ENCODE measurements at regions not wholly inside any gene's neighbourhood (a gene's known extent, or its start where the extent isn't known, plus 50 kb on each side); places are given as distances from the start of the nearest gene placed in this dataset.
"Not testable (repeated sequence)": the region's sequence is repeated elsewhere in the genome, so short reads cannot be mapped to it uniquely, and the experiment has no call there.

DNA sequence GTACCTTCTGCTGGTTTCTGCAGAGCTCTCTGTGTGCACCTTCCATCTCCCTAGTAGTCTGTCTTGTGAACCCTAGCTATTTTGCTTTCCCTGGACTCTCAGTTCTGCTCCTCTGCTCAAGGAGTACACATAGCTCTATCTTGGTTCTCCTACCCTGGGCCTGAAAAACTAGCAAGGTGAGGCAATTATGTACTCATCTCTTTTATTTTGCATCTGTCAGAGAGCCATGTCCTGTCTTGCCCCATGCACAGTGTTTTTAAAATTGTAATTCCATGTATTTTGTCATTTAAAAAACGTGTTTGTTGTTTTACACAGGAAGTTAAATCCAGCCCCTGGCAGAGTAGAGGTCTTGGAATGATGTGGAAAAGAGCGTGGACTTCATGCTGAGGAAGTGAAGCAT, 684.9 kb upstream of the CPEB2 start:
- DNase-seq (ENCODE audit: low spot score): no peak

DNA sequence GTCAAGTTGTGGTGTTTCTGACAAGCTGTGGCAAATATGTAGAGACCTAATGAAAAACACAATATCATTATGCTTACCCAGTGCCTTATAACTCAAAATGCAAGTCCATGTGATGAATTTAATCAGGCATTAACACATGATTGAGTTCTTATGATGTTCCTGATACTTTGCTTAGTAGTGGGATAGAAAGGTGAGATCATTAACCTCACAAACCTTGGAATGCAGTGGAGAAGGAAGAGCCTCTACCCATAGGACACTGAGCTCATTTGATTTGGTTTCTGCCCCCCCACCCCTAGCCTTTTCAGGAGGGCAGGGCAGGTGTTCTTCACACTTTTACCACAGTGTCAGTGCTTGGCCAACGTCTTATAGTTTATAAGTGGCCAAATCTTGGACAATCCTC, 683.6 kb upstream of the CPEB2 start:
- DNase-seq (ENCODE audit: low spot score): no peak

DNA sequence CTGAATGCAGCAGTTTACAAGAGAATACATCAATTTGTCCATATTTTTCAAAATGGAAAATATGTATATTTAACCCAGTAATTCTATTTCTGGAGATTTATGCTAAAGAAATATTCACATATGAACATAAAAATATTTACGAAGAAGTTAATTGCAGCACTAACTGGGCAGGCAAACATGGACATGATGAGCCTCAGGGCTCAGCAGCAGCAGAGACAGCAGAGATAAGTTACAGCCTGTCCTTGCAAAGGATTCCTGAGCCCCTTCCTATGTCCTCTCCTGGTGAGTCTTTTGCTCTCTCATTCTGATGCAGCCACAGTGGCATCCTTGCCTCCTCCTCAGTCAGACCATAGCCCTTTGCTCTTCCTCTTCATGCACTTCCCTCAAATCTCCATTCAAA, 680.6 kb upstream of the CPEB2 start:
- DNase-seq (ENCODE audit: low spot score): no peak

DNA sequence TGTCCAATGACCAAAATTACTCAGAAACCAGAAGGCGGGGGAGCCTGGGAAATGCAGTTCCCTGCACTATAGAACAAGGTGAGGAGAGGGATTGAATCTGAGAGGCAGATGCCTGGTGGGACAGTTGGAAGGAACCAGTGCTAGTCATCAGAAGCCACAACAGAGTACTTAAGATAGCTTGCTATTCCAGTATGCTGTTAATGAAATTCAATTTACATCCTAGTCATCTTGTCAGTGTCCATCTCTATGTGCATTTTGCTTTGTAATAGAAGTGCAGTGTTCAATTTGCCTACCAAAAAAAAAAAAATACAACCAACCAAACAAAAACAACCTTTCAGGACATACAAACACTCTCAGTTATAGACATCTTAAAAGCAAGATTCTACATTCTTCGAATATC, 679.1 kb upstream of the CPEB2 start:
- no peak for DNase-seq (ENCODE audit: low spot score)

DNA sequence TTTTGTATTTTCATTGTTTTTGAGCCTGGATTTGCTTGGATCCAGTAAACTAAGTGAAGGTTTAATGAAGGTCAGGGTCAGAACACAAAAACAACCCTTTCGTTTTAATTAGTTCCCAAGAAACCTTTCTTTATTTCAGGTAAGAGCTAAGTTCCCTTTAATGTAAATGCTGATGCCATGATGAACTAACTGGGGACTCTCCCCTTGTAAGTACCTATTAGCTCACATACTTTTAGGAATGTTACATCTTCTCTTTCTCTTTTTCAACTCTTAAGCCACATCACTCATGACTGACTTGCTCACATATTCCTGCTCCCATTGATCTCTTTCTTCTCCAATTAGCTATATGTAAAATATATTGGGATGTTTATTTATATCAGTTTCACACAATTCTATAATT, 673.1 kb upstream of the CPEB2 start:
- no peak for DNase-seq (ENCODE audit: low spot score)

DNA sequence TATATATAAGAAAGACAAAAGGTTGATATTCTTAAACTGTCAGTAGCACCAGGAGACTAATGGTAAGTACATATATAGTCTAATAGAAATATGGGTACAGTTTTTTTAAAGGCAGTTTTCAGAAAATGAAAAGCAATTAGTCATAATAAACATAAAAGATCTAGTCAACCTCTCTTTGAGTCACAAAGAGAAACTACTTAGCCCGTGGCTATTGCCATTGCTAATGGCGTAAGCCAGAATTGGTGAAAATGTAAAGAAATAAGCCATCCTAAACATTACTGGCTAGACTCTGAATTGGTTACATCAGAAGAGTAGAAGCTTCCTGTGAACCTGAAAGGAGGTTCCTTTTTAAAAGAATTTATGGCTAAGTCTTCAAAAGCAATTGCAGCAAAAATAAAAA, 668.7 kb upstream of the CPEB2 start:
- DNase-seq (ENCODE audit: low spot score): no peak

DNA sequence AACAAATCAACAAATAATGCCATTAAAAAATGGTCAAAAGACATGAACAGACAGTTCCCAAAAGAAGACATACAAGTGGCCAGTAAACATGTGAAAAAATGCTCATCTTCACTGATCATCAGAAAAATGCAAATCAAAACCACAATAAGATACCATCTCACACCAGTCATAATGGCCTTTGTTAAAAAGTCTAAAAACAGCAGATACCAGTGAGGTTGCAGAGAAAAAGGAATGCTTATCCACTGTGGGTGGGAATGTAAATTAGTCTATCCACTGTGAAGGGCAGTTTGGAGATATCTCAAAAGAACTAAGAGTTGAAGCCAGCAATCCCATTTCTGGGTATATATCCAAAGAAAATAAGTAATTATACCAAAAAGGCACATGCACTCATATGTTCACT, 668.1 kb upstream of the CPEB2 start:
- DNase-seq (ENCODE audit: low spot score): no peak

DNA sequence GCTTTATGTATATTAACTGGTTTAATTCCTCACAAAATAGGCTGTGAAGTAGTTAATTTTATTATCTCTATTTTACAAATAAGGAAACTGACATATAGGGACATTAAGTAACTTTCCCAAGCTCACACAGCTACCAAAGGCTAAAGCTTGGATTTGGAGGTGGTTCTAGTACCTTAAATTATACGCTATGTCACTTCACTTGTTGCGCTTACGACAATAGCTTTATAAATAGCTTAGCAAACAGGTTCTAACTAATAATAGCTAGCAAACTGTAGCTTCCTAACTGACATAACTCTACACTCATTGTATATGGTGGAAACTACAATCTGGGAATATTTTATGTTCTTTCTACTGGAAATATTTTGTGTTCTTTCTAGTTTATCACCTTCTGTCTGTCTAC, 666.4 kb upstream of the CPEB2 start:
- no peak for DNase-seq (ENCODE audit: low spot score)

DNA sequence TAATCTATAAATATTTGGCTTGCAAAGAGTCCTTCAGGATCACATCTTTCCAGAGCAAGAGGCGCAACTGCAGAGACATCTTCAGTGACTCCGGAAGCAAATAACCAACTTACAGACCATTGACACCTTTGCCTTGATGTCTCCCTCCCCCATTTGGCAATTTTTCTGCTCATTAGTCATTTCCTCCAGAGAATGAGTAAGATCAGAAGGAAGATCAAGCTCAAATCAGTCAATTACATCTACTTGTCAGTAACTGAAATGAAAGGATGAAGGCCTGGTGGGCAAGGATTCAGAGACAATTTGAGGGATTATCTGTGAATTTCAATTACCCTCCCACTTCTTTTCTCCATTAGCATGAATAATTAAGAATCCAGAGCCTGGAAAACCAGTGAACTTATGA, 665.6 kb upstream of the CPEB2 start:
- no peak for DNase-seq (ENCODE audit: low spot score)

DNA sequence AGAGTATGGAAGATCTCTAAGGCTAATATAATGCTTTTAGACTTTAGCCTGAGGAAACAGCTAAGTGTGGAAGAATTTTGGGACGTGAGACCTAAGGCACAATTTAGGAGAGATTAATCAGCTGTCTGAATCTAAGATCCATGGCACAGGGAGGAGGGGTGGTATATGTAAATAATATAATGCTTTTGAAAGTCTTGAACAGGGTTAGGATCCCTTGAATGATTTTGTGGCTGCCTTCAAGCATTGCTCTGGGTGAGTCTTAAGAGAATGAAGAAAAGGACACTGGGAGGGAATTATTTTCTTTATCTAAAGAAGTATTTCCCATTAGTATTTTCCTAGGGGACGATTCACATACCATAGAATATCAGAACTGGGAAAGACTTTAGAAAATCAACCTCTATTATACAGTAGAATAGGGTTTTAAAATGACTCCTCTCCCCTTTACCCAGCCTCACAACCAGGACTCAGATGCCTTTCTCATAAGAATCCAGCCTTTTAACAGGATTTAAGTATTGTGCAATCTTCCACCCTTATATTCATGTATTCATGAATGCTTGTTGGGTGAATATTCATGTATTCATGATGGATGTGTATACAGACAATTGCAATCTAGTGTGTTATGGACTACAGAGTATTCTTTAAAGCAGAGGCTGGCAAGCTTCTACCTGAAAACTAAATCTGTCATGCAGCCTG, 664.2 kb upstream of the CPEB2 start:
- DNase-seq (ENCODE audit: low spot score): no peak

DNA sequence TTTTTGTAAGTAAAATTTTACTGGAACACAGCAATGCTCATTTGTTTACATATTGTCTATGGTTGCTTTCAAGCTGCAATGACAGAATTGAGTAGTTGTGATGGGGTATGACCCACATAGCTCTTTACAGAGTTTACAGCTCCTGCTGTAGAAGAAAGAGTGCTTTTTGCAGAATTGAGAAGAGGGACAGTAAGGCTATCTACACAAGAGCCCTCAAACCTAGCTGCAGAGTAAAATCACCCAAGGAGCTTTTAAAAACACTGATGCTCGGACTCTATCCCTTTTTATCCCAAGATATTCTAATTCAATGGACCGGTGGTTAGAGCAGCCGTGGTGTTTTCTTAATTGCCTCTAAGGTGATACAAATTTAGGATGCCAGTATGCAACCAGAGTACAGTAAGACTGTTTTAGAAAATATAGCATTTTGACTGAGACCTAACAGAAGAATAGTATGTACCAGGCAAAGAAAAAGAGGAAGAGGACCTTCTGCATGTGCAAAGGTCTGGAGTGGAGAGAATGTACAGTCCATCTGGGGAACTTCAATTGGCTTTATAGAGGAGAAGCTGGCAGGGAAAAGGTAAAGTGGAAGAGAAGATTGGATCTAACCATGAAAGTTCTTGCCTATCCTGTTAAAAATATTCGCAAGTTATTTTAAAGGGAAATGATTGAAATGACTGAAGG, 663.6 kb upstream of the CPEB2 start:
- DNase-seq (ENCODE audit: low spot score): no peak

DNA sequence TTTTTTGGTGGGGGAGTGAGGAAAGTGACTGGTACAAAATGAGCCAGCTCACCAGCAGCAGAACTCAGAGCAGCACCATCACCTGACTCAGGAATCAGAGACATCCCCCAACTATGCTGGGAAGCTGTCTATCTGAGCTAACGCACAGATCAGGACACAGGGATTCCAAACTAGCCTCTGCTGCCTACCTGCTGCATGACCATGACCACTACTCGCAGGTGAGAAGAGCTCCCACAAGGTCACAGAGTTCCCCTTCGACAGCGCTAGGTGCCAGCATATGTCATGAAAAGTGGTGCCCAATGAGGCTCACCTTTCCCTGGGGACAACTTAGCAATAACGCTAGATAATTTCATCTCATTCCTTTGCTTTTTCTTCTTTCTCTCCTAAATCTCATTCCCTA, 662.6 kb upstream of the CPEB2 start:
- no peak for DNase-seq (ENCODE audit: low spot score)

DNA sequence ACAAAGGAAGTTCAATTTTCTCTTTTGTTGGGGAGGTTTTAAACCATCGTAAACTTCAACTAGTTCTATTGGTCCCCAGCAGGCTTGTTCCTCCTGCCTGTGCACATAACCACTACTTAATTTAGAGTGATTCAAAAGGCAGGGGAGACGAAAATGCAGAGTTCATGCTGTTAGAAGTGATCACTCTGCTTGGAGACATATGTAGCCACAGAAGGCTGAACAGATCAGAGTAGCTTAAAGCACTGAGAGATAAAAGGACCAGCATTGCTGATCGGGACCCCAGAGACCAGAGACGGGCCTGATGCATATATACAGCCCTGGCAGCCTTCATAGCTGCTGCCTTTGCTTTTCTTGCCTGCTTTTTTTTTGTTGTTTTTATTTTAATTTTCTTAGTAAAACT, 662.0 kb upstream of the CPEB2 start:
- DNase-seq (ENCODE audit: low spot score): no peak

DNA sequence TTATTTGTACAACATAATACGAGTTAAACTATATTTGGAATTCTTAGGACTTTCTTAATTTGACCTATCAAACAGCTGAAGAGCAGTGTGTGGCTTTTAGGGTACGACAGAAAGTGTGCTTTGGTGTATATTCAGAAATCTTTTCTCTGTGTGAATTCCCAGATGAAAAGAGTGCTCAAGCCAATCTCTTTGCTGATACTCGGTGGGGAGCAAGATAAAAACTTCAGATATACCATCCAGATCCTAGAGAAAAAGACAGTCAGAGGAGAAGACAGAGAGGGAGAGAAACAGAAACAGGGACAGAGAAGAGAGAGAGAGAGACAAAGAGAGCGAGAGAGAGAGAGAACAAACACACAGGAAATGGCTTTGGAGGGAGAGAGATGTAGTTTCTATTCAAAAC, 658.3 kb upstream of the CPEB2 start:
- DNase-seq (ENCODE audit: low spot score): no peak

DNA sequence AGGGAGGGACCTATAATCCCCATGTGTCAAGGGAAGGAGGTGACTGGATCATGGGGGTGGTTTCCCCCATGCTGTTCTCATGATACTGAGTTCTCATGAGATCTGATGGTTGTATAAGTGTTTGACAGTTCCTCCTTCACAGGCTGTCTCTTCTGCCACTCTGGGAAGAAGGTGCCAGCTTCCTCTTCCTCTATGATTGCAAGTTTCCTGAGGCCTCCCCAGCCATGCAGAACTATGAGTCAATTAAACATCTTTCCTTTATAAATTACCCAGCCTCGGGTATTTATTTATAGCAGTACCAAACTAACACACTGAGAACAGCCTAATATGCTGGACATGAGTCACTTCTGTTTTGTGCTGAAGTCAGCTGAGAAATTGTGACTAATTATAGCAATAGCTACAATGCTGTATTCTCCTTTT, 656.9 kb upstream of the CPEB2 start:
- DNase-seq (ENCODE audit: low spot score): no peak

DNA sequence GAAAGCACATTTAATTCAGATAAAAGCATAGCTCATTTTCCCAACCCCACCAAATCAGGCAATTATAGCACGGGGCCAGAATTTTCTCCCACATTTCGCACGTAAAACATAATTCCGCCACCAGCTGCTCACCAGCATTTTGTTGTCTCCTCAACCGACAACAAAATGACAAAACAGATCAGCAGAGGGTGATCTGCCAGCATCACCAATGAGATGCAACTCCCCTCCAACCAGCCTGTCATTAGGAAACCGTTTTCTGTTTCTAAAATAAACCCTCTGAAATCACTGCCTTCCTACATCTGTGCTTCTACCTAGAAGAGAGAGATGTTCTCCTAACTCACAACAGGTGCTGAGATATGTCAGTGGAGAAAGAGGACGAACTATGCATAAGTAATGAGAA, 654.8 kb upstream of the CPEB2 start:
- DNase-seq (ENCODE audit: low spot score): no peak

DNA sequence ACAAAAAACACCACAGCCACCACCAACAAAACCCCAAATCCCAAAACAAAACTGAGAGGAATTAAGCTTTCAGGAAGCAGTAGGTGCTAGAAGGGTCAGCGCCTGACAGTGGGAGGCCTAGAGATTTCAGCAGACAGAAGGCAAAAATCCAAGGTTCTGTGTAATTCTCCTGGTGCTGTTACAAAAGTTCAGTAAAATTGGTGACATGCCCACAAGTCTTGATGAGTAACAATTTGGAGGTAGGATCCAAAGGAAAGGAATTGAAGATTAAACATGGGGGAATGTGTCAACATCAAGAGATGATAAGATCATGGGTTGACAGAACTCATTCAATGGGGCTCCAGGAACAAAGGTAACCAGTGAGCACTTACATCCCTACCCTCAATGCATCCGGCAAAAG, 653.8 kb upstream of the CPEB2 start:
- DNase-seq (ENCODE audit: low spot score): no peak

DNA sequence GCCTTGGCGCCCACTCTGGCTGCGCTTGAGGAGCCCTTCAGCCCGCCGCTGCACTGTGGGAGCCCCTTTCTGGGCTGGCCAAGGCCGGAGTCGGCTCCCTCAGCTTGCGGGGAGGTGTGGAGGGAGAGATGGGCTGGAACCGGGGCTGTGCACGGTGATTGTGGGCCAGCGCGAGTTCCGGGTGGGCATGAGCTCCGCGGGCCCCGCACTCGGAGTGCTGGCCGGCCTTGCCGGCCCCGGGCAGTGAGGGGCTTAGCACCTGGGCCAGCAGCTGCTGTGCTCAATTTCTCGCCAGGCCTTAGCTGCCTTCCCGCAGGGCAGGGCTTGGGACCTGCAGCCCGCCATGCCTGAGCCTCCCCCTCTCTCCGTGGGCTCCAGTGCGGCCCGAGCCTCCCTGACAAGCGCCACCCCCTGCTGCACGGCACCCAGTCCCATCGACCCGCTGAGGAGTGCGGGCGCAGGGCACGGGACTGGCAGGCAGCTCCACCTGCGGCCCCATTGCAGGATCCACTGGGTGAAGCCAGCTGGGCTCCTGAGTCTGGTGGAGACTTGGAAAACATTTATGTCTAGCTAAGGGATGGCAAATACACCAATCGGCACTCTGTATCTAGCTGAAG, 643.6 kb upstream of the CPEB2 start:
- DNase-seq (ENCODE audit: low spot score): not testable (repeated sequence)

DNA sequence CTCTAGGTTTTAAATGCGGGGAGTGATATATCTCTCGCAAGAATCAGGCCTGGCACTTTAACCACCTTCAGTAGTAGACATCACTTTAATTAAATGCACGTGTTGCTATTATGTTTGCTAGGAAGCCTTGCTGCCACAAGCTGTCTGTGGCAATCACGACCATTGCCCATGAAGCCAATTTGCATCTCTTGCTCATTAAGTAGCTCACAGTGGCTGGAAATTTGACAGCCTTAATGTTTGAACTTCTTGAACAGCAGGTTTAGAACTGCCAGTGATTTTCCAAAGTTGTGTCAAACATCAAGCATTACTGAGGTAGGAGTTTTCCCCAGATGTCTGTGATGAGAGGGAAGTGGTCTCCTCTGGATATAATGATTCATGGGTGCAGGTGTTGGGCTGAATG, 642.3 kb upstream of the CPEB2 start:
- DNase-seq (ENCODE audit: low spot score): no peak

DNA sequence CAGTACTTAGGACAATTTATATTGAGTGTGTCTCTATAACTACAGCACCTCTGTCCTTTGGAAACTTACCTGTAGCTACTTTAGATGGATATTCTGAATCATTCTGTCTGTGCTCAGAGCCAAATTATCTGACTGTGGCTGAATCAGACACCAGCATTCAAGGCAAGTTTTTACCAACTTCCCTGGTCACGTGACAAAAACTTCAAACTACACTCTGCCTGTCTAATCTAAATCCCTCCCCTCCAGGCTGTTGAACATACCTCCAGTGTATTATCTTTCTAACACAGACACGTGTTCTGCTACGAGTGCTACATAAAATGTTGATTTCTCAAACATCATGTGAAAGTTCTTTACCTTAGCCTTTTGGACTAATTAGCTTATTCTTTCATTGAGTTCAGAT, 641.2 kb upstream of the CPEB2 start:
- no peak for DNase-seq (ENCODE audit: low spot score)

DNA sequence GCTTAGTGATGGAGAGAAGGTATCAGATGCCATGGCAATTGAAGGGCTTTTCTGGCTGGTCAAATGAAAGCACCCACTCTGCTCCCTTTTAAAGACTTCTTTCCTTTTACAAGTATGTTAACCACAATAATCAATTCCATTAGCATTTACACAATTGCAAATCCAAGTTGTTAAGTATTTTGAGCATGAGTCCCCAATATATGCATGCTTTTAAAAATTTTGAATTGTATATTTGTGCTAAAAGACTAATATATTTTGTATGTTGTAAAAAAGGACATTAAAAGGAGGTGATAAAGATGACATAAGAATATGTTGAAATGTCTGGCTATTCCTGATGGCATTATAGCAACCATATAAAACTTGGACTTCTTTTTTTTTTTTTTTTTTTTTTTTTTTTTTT, 639.9 kb upstream of the CPEB2 start:
- no peak for DNase-seq (ENCODE audit: low spot score)

DNA sequence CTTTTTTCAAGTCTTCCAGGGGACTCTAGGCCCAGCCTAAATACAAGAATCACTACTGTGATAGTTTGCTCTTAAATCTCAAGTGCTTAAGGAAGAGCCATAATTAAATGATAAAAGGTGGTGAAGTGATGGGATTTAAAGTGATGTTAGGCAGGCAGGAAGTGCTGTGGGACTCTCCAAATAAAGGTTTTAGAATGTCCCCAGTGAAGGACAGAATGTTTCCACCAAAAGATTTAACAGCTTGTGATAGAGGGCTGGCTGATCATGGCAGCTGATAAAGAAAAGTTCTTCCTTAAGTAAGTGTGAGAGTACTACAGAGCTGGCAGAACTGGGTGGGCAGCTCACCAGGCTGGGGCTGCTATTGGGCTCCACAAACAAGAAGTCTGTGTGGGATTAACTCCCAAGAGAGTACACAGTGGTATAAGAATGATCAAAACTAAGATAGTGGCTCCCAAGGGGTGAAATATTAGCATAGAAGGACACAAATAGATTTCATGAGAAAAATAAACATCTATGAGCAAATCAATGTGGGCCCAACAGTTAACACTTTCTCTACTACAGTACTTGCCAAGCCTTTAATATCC, 637.2 kb upstream of the CPEB2 start:
- DNase-seq (ENCODE audit: low spot score): no peak

DNA sequence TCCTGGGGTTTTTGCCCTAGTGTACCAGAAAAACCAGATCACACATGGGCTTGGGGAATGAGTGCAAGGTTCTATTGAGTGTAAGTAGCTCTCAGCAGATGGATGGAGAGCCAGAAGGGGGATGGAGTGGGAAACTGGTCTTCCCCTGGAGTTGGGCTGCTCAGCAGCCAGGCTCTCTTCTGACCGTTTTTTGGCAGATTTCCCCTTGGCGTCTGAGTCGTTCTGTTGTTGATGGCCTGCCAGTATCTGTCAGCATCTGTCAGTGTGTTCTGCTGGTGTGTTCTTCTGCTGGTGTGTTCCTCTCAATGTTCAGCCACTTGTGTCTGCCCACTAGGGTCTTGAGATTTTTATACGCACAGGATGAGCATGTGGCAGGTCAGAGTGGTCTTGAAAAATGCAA, 633.9 kb upstream of the CPEB2 start:
- peak; percentile 26 for DNase-seq (ENCODE audit: low spot score)

Data from globus pallidus (tissue), 1 donor.